A673 (cell line): ENCODE measurements at regions not wholly inside any gene's neighbourhood (a gene's known extent, or its start where the extent isn't known, plus 50 kb on each side); places are given as distances from the start of the nearest gene placed in this dataset.

Experiments used
- BruUV-seq: library from RNA; stranded (reverse); fragments of 400-500 nt; replicated peaks from 2 replicates; lab custom pipeline; 2021; lab: Mats Ljungman, UMichigan
- CTCF ChIA-PET: fragments of 300-600 bp; sonication (Branson Sonifier 250); formaldehyde crosslinking; loops from one replicate; lab custom pipeline; 2022; ENCODE audit warnings: antibody characterized with exemption; lab: Charles Lee
- POLR2A ChIA-PET: fragments of 300-600 bp; sonication (Branson Sonifier 250); formaldehyde crosslinking; loops from one replicate; lab custom pipeline; 2022; ENCODE audit warnings: antibody characterized with exemption; ENCODE audit not compliant: low non-redundant PET; lab: Charles Lee
- DNase-seq: peaks from one replicate; pipeline ENCODE4 v3.0.0-alpha.2; 2015; ENCODE audit warnings: low spot score
- H3K27ac ChIP-seq: fragments of 200-600 bp; sonication (generic); 2 replicates; pipeline ENCODE4 v1.5.1; 2016; ENCODE audit warnings: mixed run types, low read depth, mild to moderate bottlenecking, mixed read lengths, antibody characterized with exemption, low read length; ENCODE audit not compliant: poor library complexity, severe bottlenecking
- H3K27me3 ChIP-seq: fragments of 200-600 bp; sonication (generic); replicated peaks from 2 replicates; pipeline ENCODE4 v1.6.1; 2017; ENCODE audit warnings: mixed run types, low read depth, mild to moderate bottlenecking, mixed read lengths, antibody characterized with exemption, low read length; ENCODE audit not compliant: insufficient read depth, poor library complexity
- H3K36me3 ChIP-seq: fragments of 200-600 bp; sonication (generic); 2 replicates; pipeline ENCODE4 v1.6.1; 2016; ENCODE audit warnings: mixed run types, mild to moderate bottlenecking, mixed read lengths, antibody characterized with exemption, low read length; ENCODE audit not compliant: insufficient read depth, poor library complexity, severe bottlenecking
- H3K4me1 ChIP-seq: fragments of 200-600 bp; sonication (generic); 2 replicates; pipeline ENCODE4 v1.6.1; 2017; ENCODE audit warnings: mixed run types, mild to moderate bottlenecking, mixed read lengths, antibody characterized with exemption, low read length; ENCODE audit not compliant: insufficient read depth, poor library complexity, severe bottlenecking
- H3K4me3 ChIP-seq: fragments of 200-600 bp; sonication (generic); 2 replicates; pipeline ENCODE4 v1.5.1; 2016; ENCODE audit warnings: low read depth, mixed run types, mild to moderate bottlenecking, mixed read lengths, low read length; ENCODE audit not compliant: poor library complexity, severe bottlenecking
- H3K9me3 ChIP-seq: fragments of 200-600 bp; sonication (generic); 2 replicates; pipeline ENCODE4 v1.6.1; 2016; ENCODE audit warnings: mixed run types, low read depth, mild to moderate bottlenecking, mixed read lengths, antibody characterized with exemption, low read length; ENCODE audit not compliant: poor library complexity, severe bottlenecking
- EZH2 ChIP-seq: fragments of 200-600 bp; sonication (generic); IDR thresholded peaks from 2 replicates; pipeline ENCODE4 v1.6.1; 2017; ENCODE audit warnings: borderline replicate concordance, low read depth, mild to moderate bottlenecking, mixed read lengths, antibody characterized with exemption, low read length; ENCODE audit not compliant: poor library complexity, severe bottlenecking
- intact Hi-C: fragments of 100-400 bp; cut with micrococcal nuclease; formaldehyde crosslinking; loops from one replicate; pipeline ENCODE4 v1.10.0; 2022; ENCODE audit not compliant: unreplicated experiment
- TF ChIP-seq, protein P1 (sequence below): fragments of 300-800, 200-600 bp; sonication (generic); conservative IDR thresholded peaks from 2 replicates; pipeline ENCODE4 v1.5.1; 2017; ENCODE audit warnings: low read depth, mild to moderate bottlenecking, antibody characterized with exemption, low read length, moderate library complexity, mixed read lengths

- CTCF ChIA-PET, result no interaction called here
- peak; percentile 37 for DNase-seq
- BruUV-seq, result no TSS peak
These were observed 362.6 kb downstream of the BCL11B start for GRCh38 chr14:98909251-98909944.

GRCh38 chr14:98910061-98910460 lies 361.9 kb downstream of the BCL11B start:
- peaks cover 5% of the 10 kb centered on the region for H3K4me1 ChIP-seq
- POLR2A ChIA-PET, result no interaction called here
- H3K36me3 ChIP-seq, result no peaks in the 10 kb centered on the region
- CTCF ChIA-PET, result no interaction called here
- TF ChIP-seq, protein P1, sequence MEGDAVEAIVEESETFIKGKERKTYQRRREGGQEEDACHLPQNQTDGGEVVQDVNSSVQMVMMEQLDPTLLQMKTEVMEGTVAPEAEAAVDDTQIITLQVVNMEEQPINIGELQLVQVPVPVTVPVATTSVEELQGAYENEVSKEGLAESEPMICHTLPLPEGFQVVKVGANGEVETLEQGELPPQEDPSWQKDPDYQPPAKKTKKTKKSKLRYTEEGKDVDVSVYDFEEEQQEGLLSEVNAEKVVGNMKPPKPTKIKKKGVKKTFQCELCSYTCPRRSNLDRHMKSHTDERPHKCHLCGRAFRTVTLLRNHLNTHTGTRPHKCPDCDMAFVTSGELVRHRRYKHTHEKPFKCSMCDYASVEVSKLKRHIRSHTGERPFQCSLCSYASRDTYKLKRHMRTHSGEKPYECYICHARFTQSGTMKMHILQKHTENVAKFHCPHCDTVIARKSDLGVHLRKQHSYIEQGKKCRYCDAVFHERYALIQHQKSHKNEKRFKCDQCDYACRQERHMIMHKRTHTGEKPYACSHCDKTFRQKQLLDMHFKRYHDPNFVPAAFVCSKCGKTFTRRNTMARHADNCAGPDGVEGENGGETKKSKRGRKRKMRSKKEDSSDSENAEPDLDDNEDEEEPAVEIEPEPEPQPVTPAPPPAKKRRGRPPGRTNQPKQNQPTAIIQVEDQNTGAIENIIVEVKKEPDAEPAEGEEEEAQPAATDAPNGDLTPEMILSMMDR, result no peak
- no peak for TF ChIP-seq EZH2
- no peaks in the 10 kb centered on the region for H3K9me3 ChIP-seq
- DNase-seq, result no peak
- intact Hi-C loops, result loop anchor here (5.0 kb wide), 1 partner anchor 117 kb away; no protein-coding TSS in a partner anchor
- H3K4me3 ChIP-seq, result no peak overlapping the region
- no TSS peak for BruUV-seq
- no peak overlapping the region for H3K27ac ChIP-seq
- no peaks in the 10 kb centered on the region for H3K27me3 ChIP-seq

More at GRCh38 chr14:98909251-98909944, 362.6 kb downstream of the BCL11B start:
- H3K36me3 ChIP-seq, result no peaks in the 10 kb centered on the region
- no peak overlapping the region for H3K4me3 ChIP-seq
- no peaks in the 10 kb centered on the region for H3K9me3 ChIP-seq
- H3K27ac ChIP-seq, result no peak overlapping the region
- no peaks in the 10 kb centered on the region for H3K27me3 ChIP-seq
- H3K4me1 ChIP-seq, result peaks cover 5% of the 10 kb centered on the region
- intact Hi-C loops, result no loop called here
- POLR2A ChIA-PET, result no interaction called here
- TF ChIP-seq, protein P1, result no peak
- TF ChIP-seq EZH2, result no peak

- Histone ChIP-seq H3K36me3 (no peaks in the 10 kb centered on the region), H3K4me1 (no peaks in the 10 kb centered on the region), H3K27ac (no peak overlapping the region), H3K4me3 (no peak overlapping the region), H3K9me3 (no peaks in the 10 kb centered on the region), H3K27me3 (no peaks in the 10 kb centered on the region)
- no peak for DNase-seq
- POLR2A ChIA-PET, result no interaction called here
- intact Hi-C loops, result loop anchor here (5.0 kb wide), 1 partner anchor 115 kb away; no protein-coding TSS in a partner anchor
- no peak for TF ChIP-seq EZH2
- TF ChIP-seq, protein P1, result no peak
- no TSS peak for BruUV-seq
- CTCF ChIA-PET, result no interaction called here
These were observed 359.3 kb downstream of the BCL11B start for GRCh38 chr14:98912655-98913054.
